ENCODE measurements at regions not wholly inside any gene's neighbourhood (a gene's known extent, or its start where the extent isn't known, plus 50 kb on each side); places are given as distances from the start of the nearest gene placed in this dataset.

GRCh38 chr1:177480741-177481305 lies 310.1 kb downstream of the BRINP2 start:
- no peak for DNase-seq (ENCODE audit: low spot score)
- intact Hi-C loops (cut with micrococcal nuclease): no loop called here
- H3K36me3 Mint-ChIP-seq (ENCODE audit: low read depth): no peaks in the 10 kb centered on the region
- H3K4me1 Mint-ChIP-seq (ENCODE audit: low read depth): no peaks in the 10 kb centered on the region
- H3K9me3 Mint-ChIP-seq: peaks cover 15% of the 10 kb centered on the region
- no peak overlapping the region for H3K27ac Mint-ChIP-seq
- H3K4me3 Mint-ChIP-seq (ENCODE audit: low read depth): no peak overlapping the region
- H3K27me3 Mint-ChIP-seq (ENCODE audit: low read depth): no peaks in the 10 kb centered on the region

- Mint-ChIP-seq H3K4me1 (ENCODE audit: low read depth) (no peaks in the 10 kb centered on the region), H3K27me3 (ENCODE audit: low read depth) (no peaks in the 10 kb centered on the region), H3K36me3 (ENCODE audit: low read depth) (no peaks in the 10 kb centered on the region), H3K27ac (no peak overlapping the region), H3K4me3 (ENCODE audit: low read depth) (no peak overlapping the region), H3K9me3 (peaks cover 15% of the 10 kb centered on the region)
- intact Hi-C loops (cut with micrococcal nuclease): no loop called here
- DNase-seq (ENCODE audit: low spot score): no peak
Observed at GRCh38 chr1:177479600-177479999, 308.8 kb downstream of the BRINP2 start.

- Mint-ChIP-seq H3K36me3 (ENCODE audit: low read depth) (no peaks in the 10 kb centered on the region), H3K4me3 (ENCODE audit: low read depth) (no peak overlapping the region), H3K4me1 (ENCODE audit: low read depth) (no peaks in the 10 kb centered on the region), H3K27ac (no peak overlapping the region), H3K9me3 (peaks cover 8% of the 10 kb centered on the region), H3K27me3 (ENCODE audit: low read depth) (no peaks in the 10 kb centered on the region)
- intact Hi-C loops (cut with micrococcal nuclease): no loop called here
- no peak for DNase-seq (ENCODE audit: low spot score)
Observed at GRCh38 chr1:177476676-177477075, 305.9 kb downstream of the BRINP2 start.

- no peaks in the 10 kb centered on the region for H3K36me3 Mint-ChIP-seq (ENCODE audit: low read depth)
Observed at GRCh38 chr1:177472567-177472966, 301.8 kb downstream of the BRINP2 start.

GRCh38 chr1:177471244-177471643 lies 300.5 kb downstream of the BRINP2 start:
- no peaks in the 10 kb centered on the region for H3K36me3 Mint-ChIP-seq (ENCODE audit: low read depth)
- H3K4me3 Mint-ChIP-seq (ENCODE audit: low read depth): no peak overlapping the region
- intact Hi-C loops (cut with micrococcal nuclease): no loop called here
- no peak for DNase-seq (ENCODE audit: low spot score)
- peaks cover 4% of the 10 kb centered on the region for H3K9me3 Mint-ChIP-seq
- H3K27ac Mint-ChIP-seq: no peak overlapping the region
- H3K27me3 Mint-ChIP-seq (ENCODE audit: low read depth): no peaks in the 10 kb centered on the region
- no peaks in the 10 kb centered on the region for H3K4me1 Mint-ChIP-seq (ENCODE audit: low read depth)

More at GRCh38 chr1:177472567-177472966, 301.8 kb downstream of the BRINP2 start:
- no peak overlapping the region for H3K4me3 Mint-ChIP-seq (ENCODE audit: low read depth)
- peaks cover 4% of the 10 kb centered on the region for H3K9me3 Mint-ChIP-seq
- no peak for DNase-seq (ENCODE audit: low spot score)
- H3K4me1 Mint-ChIP-seq (ENCODE audit: low read depth): no peaks in the 10 kb centered on the region
- intact Hi-C loops (cut with micrococcal nuclease): no loop called here
- no peak overlapping the region for H3K27ac Mint-ChIP-seq
- no peaks in the 10 kb centered on the region for H3K27me3 Mint-ChIP-seq (ENCODE audit: low read depth)

GRCh38 chr1:177469519-177469918 lies 298.8 kb downstream of the BRINP2 start:
- Mint-ChIP-seq H3K36me3 (ENCODE audit: low read depth) (no peaks in the 10 kb centered on the region), H3K9me3 (peaks cover 4% of the 10 kb centered on the region), H3K4me3 (ENCODE audit: low read depth) (no peak overlapping the region), H3K27ac (no peak overlapping the region), H3K4me1 (ENCODE audit: low read depth) (no peaks in the 10 kb centered on the region), H3K27me3 (ENCODE audit: low read depth) (no peaks in the 10 kb centered on the region)
- intact Hi-C loops (cut with micrococcal nuclease): no loop called here
- no peak for DNase-seq (ENCODE audit: low spot score)

GRCh38 chr1:177466286-177466685 lies 295.5 kb downstream of the BRINP2 start:
- Mint-ChIP-seq H3K9me3 (peaks cover 19% of the 10 kb centered on the region), H3K27ac (no peak overlapping the region), H3K36me3 (ENCODE audit: low read depth) (no peaks in the 10 kb centered on the region), H3K4me1 (ENCODE audit: low read depth) (no peaks in the 10 kb centered on the region), H3K4me3 (ENCODE audit: low read depth) (no peak overlapping the region), H3K27me3 (ENCODE audit: low read depth) (no peaks in the 10 kb centered on the region)
- intact Hi-C loops (cut with micrococcal nuclease): no loop called here
- DNase-seq (ENCODE audit: low spot score): no peak

- Mint-ChIP-seq H3K27me3 (ENCODE audit: low read depth) (no peaks in the 10 kb centered on the region), H3K4me3 (ENCODE audit: low read depth) (no peak overlapping the region), H3K27ac (no peak overlapping the region), H3K36me3 (ENCODE audit: low read depth) (no peaks in the 10 kb centered on the region), H3K9me3 (peaks cover 19% of the 10 kb centered on the region), H3K4me1 (ENCODE audit: low read depth) (no peaks in the 10 kb centered on the region)
- intact Hi-C loops (cut with micrococcal nuclease): no loop called here
- no peak for DNase-seq (ENCODE audit: low spot score)
Observed at GRCh38 chr1:177464686-177465085, 293.9 kb downstream of the BRINP2 start.

GRCh38 chr1:177451191-177451590 lies 280.4 kb downstream of the BRINP2 start:
- H3K4me1 Mint-ChIP-seq (ENCODE audit: low read depth): no peaks in the 10 kb centered on the region
- peaks cover 16% of the 10 kb centered on the region for H3K9me3 Mint-ChIP-seq
- no peaks in the 10 kb centered on the region for H3K27me3 Mint-ChIP-seq (ENCODE audit: low read depth)
- intact Hi-C loops (cut with micrococcal nuclease): no loop called here
- no peaks in the 10 kb centered on the region for H3K36me3 Mint-ChIP-seq (ENCODE audit: low read depth)
- no peak overlapping the region for H3K4me3 Mint-ChIP-seq (ENCODE audit: low read depth)
- H3K27ac Mint-ChIP-seq: no peak overlapping the region
- DNase-seq (ENCODE audit: low spot score): no peak

GRCh38 chr1:177448652-177449357 lies 278.0 kb downstream of the BRINP2 start:
- Mint-ChIP-seq H3K4me3 (ENCODE audit: low read depth) (no peak overlapping the region), H3K9me3 (peaks cover 16% of the 10 kb centered on the region), H3K4me1 (ENCODE audit: low read depth) (no peaks in the 10 kb centered on the region), H3K27ac (no peak overlapping the region), H3K27me3 (ENCODE audit: low read depth) (no peaks in the 10 kb centered on the region), H3K36me3 (ENCODE audit: low read depth) (no peaks in the 10 kb centered on the region)
- no peak for DNase-seq (ENCODE audit: low spot score)
- intact Hi-C loops (cut with micrococcal nuclease): no loop called here

- Mint-ChIP-seq H3K27ac (no peak overlapping the region), H3K36me3 (ENCODE audit: low read depth) (no peaks in the 10 kb centered on the region), H3K4me3 (ENCODE audit: low read depth) (no peak overlapping the region), H3K27me3 (ENCODE audit: low read depth) (no peaks in the 10 kb centered on the region), H3K9me3 (peaks cover 14% of the 10 kb centered on the region), H3K4me1 (ENCODE audit: low read depth) (no peaks in the 10 kb centered on the region)
- no peak for DNase-seq (ENCODE audit: low spot score)
- intact Hi-C loops (cut with micrococcal nuclease): no loop called here
Observed at GRCh38 chr1:177448036-177448615, 277.4 kb downstream of the BRINP2 start.

GRCh38 chr1:177444997-177445746 lies 274.4 kb downstream of the BRINP2 start:
- Mint-ChIP-seq H3K4me1 (ENCODE audit: low read depth) (no peaks in the 10 kb centered on the region), H3K9me3 (peaks cover 7% of the 10 kb centered on the region), H3K27ac (no peak overlapping the region), H3K27me3 (ENCODE audit: low read depth) (no peaks in the 10 kb centered on the region), H3K36me3 (ENCODE audit: low read depth) (no peaks in the 10 kb centered on the region), H3K4me3 (ENCODE audit: low read depth) (no peak overlapping the region)
- DNase-seq (ENCODE audit: low spot score): no peak
- intact Hi-C loops (cut with micrococcal nuclease): no loop called here

- no peak overlapping the region for H3K4me3 Mint-ChIP-seq (ENCODE audit: low read depth)
- no peaks in the 10 kb centered on the region for H3K36me3 Mint-ChIP-seq (ENCODE audit: low read depth)
- H3K4me1 Mint-ChIP-seq (ENCODE audit: low read depth): no peaks in the 10 kb centered on the region
- no peaks in the 10 kb centered on the region for H3K9me3 Mint-ChIP-seq
- H3K27ac Mint-ChIP-seq: no peak overlapping the region
- intact Hi-C loops (cut with micrococcal nuclease): no loop called here
- no peak for DNase-seq (ENCODE audit: low spot score)
- no peaks in the 10 kb centered on the region for H3K27me3 Mint-ChIP-seq (ENCODE audit: low read depth)
Observed at GRCh38 chr1:177443003-177443402, 272.2 kb downstream of the BRINP2 start.

Measured in activated T-helper 2 cell treated with anti-CD3 and anti-CD28 coated beads, Interferon-gamma antibody, Interleukin-2, Interleukin-4, amounts not matched to agents 10 μg/mL and 5 μg/mL and 100 μg/mL, durations not matched to agents 14 hours and 24 hours and 36 hours (primary cell).